H1 (cell line): ENCODE measurements at regions not wholly inside any gene's neighbourhood (a gene's known extent, or its start where the extent isn't known, plus 50 kb on each side); places are given as distances from the start of the nearest gene placed in this dataset.
"Not testable (repeated sequence)": the region's sequence is repeated elsewhere in the genome, so short reads cannot be mapped to it uniquely, and the experiment has no call there.

ENCODE experiments used
- HDAC6 ChIP-seq: IDR thresholded peaks from one replicate; pipeline ENCODE4 v1.7.1; 2012; ENCODE audit warnings: low read depth, mild to moderate bottlenecking, inconsistent platforms, low read length, moderate library complexity
- POLR2A ChIP-seq, 2 experiments: IDR thresholded peaks; 1 replicate in 1 of 2; 2 replicates in 1 of 2; pipeline ENCODE4 v1.6.1; 2011; ENCODE audit warnings: low read depth in 2 of 2, low read length in 2 of 2, mild to moderate bottlenecking in 2 of 2; ENCODE audit errors: control extremely low read depth in 1 of 2
- POLR2AphosphoS5 ChIP-seq: IDR thresholded peaks from 2 replicates; pipeline ENCODE4 v1.6.1; 2011; ENCODE audit warnings: low read depth, low read length
- ZNF274 ChIP-seq: IDR thresholded peaks from 2 replicates; pipeline ENCODE4 v1.7.0; 2012; ENCODE audit warnings: low read length, borderline replicate concordance; ENCODE audit errors: extremely low read depth

DNA sequence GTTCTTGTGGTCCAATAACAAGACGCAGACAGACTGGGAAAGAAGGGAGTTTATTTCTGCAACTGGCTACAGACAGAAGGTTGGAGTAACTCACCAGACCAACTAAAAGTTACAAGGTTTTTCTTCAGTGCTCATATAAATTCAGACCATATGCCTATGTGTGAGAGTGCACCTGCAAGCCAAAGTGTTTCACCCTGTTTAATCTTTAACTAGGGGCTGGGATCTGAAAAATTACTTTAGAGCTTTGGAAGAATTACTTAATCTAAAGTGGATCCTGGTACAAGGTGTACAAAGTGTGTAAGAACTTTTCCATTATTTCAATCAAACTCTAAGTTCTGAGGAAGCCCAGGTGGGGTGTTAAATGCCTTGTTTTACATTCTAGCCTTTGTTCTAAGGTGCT lies 930.6 kb downstream of the PCDH11X start:
- not testable (repeated sequence) for TF ChIP-seq POLR2A (IDR thresholded peaks at IDR 0.05; ENCODE audit: control extremely low read depth in 1 of 2, low read depth in 2 of 2, low read length in 2 of 2); ZNF274; HDAC6; POLR2AphosphoS5
